ENCODE measurements at regions not wholly inside any gene's neighbourhood (a gene's known extent, or its start where the extent isn't known, plus 50 kb on each side); places are given as distances from the start of the nearest gene placed in this dataset.

DNA sequence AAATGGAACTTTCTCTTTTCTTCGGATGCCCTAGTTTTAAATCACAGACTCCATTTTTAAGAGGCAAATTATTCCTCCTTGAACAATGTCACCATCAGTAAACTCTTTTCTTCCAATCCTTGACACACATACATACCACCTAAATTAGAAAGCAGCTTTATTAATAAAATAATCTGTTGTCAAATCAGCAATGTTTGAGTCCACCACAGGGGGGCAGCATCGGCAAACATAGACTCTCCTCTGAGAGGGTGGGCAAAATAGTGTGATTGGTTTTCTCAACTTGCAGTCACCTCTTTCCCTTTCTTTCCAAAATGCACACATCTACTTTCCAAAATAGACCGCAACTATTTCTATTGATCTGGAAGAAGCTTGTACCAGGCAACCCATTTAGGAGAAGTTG lies 438.4 kb upstream of the OR4E1 start:
- TF ChIP-seq GATA3 (IDR thresholded peaks at IDR 0.05; ENCODE audit: low read depth, low read length) (no peak), GATA2 (IDR thresholded peaks at IDR 0.05; ENCODE audit: low read depth, low read length) (0 out of 2 replicates have a peak, but pooled peaks have one; percentile 20)
